ENCODE measurements at regions not wholly inside any gene's neighbourhood (a gene's known extent, or its start where the extent isn't known, plus 50 kb on each side); places are given as distances from the start of the nearest gene placed in this dataset.
"Not testable (repeated sequence)": the region's sequence is repeated elsewhere in the genome, so short reads cannot be mapped to it uniquely, and the experiment has no call there.

GRCh38 chr21:15278279-15278678, 213.5 kb upstream of the NRIP1 start:
- no peak for DNase-seq (ENCODE audit: low read depth, low spot score)

- no peak for DNase-seq (ENCODE audit: low read depth, low spot score)
Observed at GRCh38 chr21:15278851-15279250, 214.1 kb upstream of the NRIP1 start.

GRCh38 chr21:15279482-15279881, 214.7 kb upstream of the NRIP1 start:
- no peak for DNase-seq (ENCODE audit: low read depth, low spot score)

- DNase-seq (ENCODE audit: low read depth, low spot score), result no peak
Observed at GRCh38 chr21:15281714-15282113, 216.9 kb upstream of the NRIP1 start.

- no peak for DNase-seq (ENCODE audit: low read depth, low spot score)
Observed at GRCh38 chr21:15282665-15283064, 217.9 kb upstream of the NRIP1 start.

- no peak for DNase-seq (ENCODE audit: low read depth, low spot score)
Observed at GRCh38 chr21:15283138-15283537, 218.3 kb upstream of the NRIP1 start.

- DNase-seq (ENCODE audit: low read depth, low spot score), result no peak
Observed at GRCh38 chr21:15283789-15284188, 219.0 kb upstream of the NRIP1 start.

GRCh38 chr21:15285556-15285955, 220.8 kb upstream of the NRIP1 start:
- DNase-seq (ENCODE audit: low read depth, low spot score), result no peak

GRCh38 chr21:15289246-15289645, 224.4 kb upstream of the NRIP1 start:
- no peak for DNase-seq (ENCODE audit: low read depth, low spot score)

- peak; percentile 25 for DNase-seq (ENCODE audit: low read depth, low spot score)
Observed at GRCh38 chr21:15289896-15290841, 225.4 kb upstream of the NRIP1 start.

- no peak for DNase-seq (ENCODE audit: low read depth, low spot score)
Observed at GRCh38 chr21:15291621-15292266, 226.9 kb upstream of the NRIP1 start.

- DNase-seq (ENCODE audit: low read depth, low spot score), result peak; percentile 70
Observed at GRCh38 chr21:15293240-15293639, 228.4 kb upstream of the NRIP1 start.

- no peak for DNase-seq (ENCODE audit: low read depth, low spot score)
Observed at GRCh38 chr21:15295875-15296274, 231.1 kb upstream of the NRIP1 start.

GRCh38 chr21:15297824-15298223, 233.0 kb upstream of the NRIP1 start:
- DNase-seq (ENCODE audit: low read depth, low spot score), result no peak

GRCh38 chr21:15298306-15298705, 233.5 kb upstream of the NRIP1 start:
- no peak for DNase-seq (ENCODE audit: low read depth, low spot score)

GRCh38 chr21:15298755-15299154, 234.0 kb upstream of the NRIP1 start:
- not testable (repeated sequence) for DNase-seq (ENCODE audit: low read depth, low spot score)

GRCh38 chr21:15300131-15300530, 235.3 kb upstream of the NRIP1 start:
- DNase-seq (ENCODE audit: low read depth, low spot score), result no peak

GRCh38 chr21:15301014-15301413, 236.2 kb upstream of the NRIP1 start:
- DNase-seq (ENCODE audit: low read depth, low spot score), result no peak

GRCh38 chr21:15301736-15302135, 236.9 kb upstream of the NRIP1 start:
- no peak for DNase-seq (ENCODE audit: low read depth, low spot score)

- no peak for DNase-seq (ENCODE audit: low read depth, low spot score)
Observed at GRCh38 chr21:15306271-15306670, 241.5 kb upstream of the NRIP1 start.

- DNase-seq (ENCODE audit: low read depth, low spot score), result no peak
Observed at GRCh38 chr21:15308333-15308732, 243.5 kb upstream of the NRIP1 start.

- no peak for DNase-seq (ENCODE audit: low read depth, low spot score)
Observed at GRCh38 chr21:15309022-15309590, 244.3 kb upstream of the NRIP1 start.

GRCh38 chr21:15309721-15310120, 244.9 kb upstream of the NRIP1 start:
- DNase-seq (ENCODE audit: low read depth, low spot score), result no peak

Measured in iPS DF 19.7 (cell line).